MM.1S (cell line): ENCODE measurements at regions not wholly inside any gene's neighbourhood (a gene's known extent, or its start where the extent isn't known, plus 50 kb on each side); places are given as distances from the start of the nearest gene placed in this dataset.

Experiments
- DNase-seq: peaks from one replicate; pipeline ENCODE4 v3.0.0-alpha.2; 2015
- H2AFZ ChIP-seq: fragments of 300-600 bp; sonication (generic); 2 replicates; pipeline ENCODE4 v1.6.0; 2016; ENCODE audit warnings: antibody characterized with exemption, low read length
- H3F3A ChIP-seq: fragments of 300-600 bp; sonication (generic); 2 replicates; pipeline ENCODE4 v1.6.1; 2016; ENCODE audit warnings: mild to moderate bottlenecking, antibody characterized with exemption, low read length, moderate library complexity, mixed read lengths; ENCODE audit not compliant: insufficient read depth
- H3K27ac ChIP-seq: fragments of 300-600 bp; sonication (generic); 2 replicates; pipeline ENCODE4 v1.5.1; 2016; ENCODE audit warnings: mild to moderate bottlenecking, low read length
- H3K27me3 ChIP-seq: fragments of 300-600 bp; sonication (generic); replicated peaks from 2 replicates; pipeline ENCODE4 v1.6.0; 2016; ENCODE audit warnings: low read length; ENCODE audit not compliant: insufficient read depth
- H3K36me3 ChIP-seq: fragments of 300-600 bp; sonication (generic); replicated peaks from 2 replicates; pipeline ENCODE4 v1.6.1; 2016; ENCODE audit warnings: mild to moderate bottlenecking, low read length, mixed read lengths; ENCODE audit not compliant: insufficient read depth
- H3K4me1 ChIP-seq: fragments of 300-600 bp; sonication (generic); 2 replicates; pipeline ENCODE4 v1.6.1; 2016; ENCODE audit warnings: low read length, mixed read lengths
- H3K4me2 ChIP-seq: fragments of 300-600 bp; sonication (generic); 2 replicates; pipeline ENCODE4 v1.6.0; 2016; ENCODE audit warnings: low read depth, low read length
- H3K4me3 ChIP-seq: fragments of 300-600 bp; sonication (generic); 2 replicates; pipeline ENCODE4 v1.5.1; 2016; ENCODE audit warnings: low read length, mixed read lengths
- H3K79me2 ChIP-seq: fragments of 300-600 bp; sonication (generic); 2 replicates; pipeline ENCODE4 v1.6.1; 2016; ENCODE audit warnings: mixed run types, low read length, mixed read lengths
- H3K9ac ChIP-seq: fragments of 300-600 bp; sonication (generic); 2 replicates; pipeline ENCODE4 v1.6.1; 2016; ENCODE audit warnings: low read length, mixed read lengths
- H3K9me2 ChIP-seq: fragments of 300-600 bp; sonication (generic); replicated peaks from 2 replicates; pipeline ENCODE4 v1.6.1; 2016; ENCODE audit warnings: mild to moderate bottlenecking, low read length, mixed read lengths; ENCODE audit not compliant: insufficient read depth
- H3K9me3 ChIP-seq: fragments of 300-600 bp; sonication (generic); replicated peaks from 2 replicates; pipeline ENCODE4 v1.6.1; 2016; ENCODE audit warnings: mild to moderate bottlenecking, low read length, mixed read lengths; ENCODE audit not compliant: insufficient read depth
- H4K20me1 ChIP-seq: fragments of 300-600 bp; sonication (generic); 2 replicates; pipeline ENCODE4 v1.6.1; 2016; ENCODE audit warnings: mild to moderate bottlenecking, low read length, moderate library complexity, mixed read lengths; ENCODE audit not compliant: insufficient read depth
- CTCF ChIP-seq: fragments of 300-600 bp; sonication (generic); IDR thresholded peaks from 2 replicates; pipeline ENCODE4 v1.5.1; 2016; ENCODE audit warnings: antibody characterized with exemption, low read length, mixed read lengths
- EZH2 ChIP-seq: fragments of 300-600 bp; sonication (generic); optimal IDR thresholded peaks from 2 replicates; pipeline ENCODE3; 2017; ENCODE audit warnings: low read depth, mild to moderate bottlenecking, antibody characterized with exemption, low read length, mixed read lengths
- EZH2phosphoT487 ChIP-seq: fragments of 300-600 bp; sonication (generic); IDR thresholded peaks from 2 replicates; pipeline ENCODE4 v1.6.1; 2018; ENCODE audit warnings: antibody characterized with exemption, low read length

DNA sequence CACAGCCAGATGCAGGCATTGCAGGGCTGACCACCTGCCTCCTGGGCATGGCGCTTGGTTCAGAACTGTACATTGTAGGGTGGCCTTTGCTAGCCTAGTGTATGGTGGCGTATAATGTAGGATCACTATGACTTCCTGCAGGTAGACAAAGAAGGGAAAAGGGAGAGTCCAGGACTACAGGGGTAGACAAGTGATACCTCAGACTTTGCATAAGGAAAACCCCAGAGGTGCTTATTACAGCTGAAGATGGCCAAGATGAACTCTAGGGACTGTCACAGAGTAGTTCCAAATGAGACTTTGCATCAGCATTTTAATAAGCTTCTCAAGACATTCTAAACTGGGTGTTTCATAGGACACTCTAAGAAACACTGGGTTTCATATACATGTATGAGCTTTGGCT lies 116.4 kb upstream of the PUDP start:
- H3K4me3 ChIP-seq, result no peak overlapping the region
- H3K79me2 ChIP-seq, result no peaks in the 10 kb centered on the region
- H3K4me1 ChIP-seq, result no peaks in the 10 kb centered on the region
- H3K9ac ChIP-seq, result no peak overlapping the region
- H4K20me1 ChIP-seq, result no peaks in the 10 kb centered on the region
- no peaks in the 10 kb centered on the region for H3K36me3 ChIP-seq
- H3K4me2 ChIP-seq, result no peak overlapping the region
- TF ChIP-seq CTCF (no peak), EZH2 (no peak), EZH2phosphoT487 (no peak)
- H3K27ac ChIP-seq, result no peak overlapping the region
- no peaks in the 10 kb centered on the region for H3K9me3 ChIP-seq
- H3F3A ChIP-seq, result 0 out of 2 replicates have a peak, but pooled peaks cover 7% of the 10 kb centered on the region
- H2AFZ ChIP-seq, result no peak overlapping the region
- no peaks in the 10 kb centered on the region for H3K27me3 ChIP-seq
- H3K9me2 ChIP-seq, result no peaks in the 10 kb centered on the region
- no peak for DNase-seq

GRCh38 chrX:7263961-7264360 lies 116.0 kb upstream of the PUDP start:
- no peak overlapping the region for H3K9ac ChIP-seq
- TF ChIP-seq EZH2 (no peak), CTCF (no peak), EZH2phosphoT487 (no peak)
- no peaks in the 10 kb centered on the region for H4K20me1 ChIP-seq
- H3K27ac ChIP-seq, result no peak overlapping the region
- H3K79me2 ChIP-seq, result no peaks in the 10 kb centered on the region
- H3K4me1 ChIP-seq, result no peaks in the 10 kb centered on the region
- no peak for DNase-seq
- H3K9me2 ChIP-seq, result no peaks in the 10 kb centered on the region
- no peak overlapping the region for H3K4me3 ChIP-seq
- no peak overlapping the region for H2AFZ ChIP-seq
- H3K9me3 ChIP-seq, result no peaks in the 10 kb centered on the region
- H3K4me2 ChIP-seq, result no peak overlapping the region
- H3F3A ChIP-seq, result 0 out of 2 replicates have a peak, but pooled peaks cover 7% of the 10 kb centered on the region
- no peaks in the 10 kb centered on the region for H3K27me3 ChIP-seq
- no peaks in the 10 kb centered on the region for H3K36me3 ChIP-seq

DNA sequence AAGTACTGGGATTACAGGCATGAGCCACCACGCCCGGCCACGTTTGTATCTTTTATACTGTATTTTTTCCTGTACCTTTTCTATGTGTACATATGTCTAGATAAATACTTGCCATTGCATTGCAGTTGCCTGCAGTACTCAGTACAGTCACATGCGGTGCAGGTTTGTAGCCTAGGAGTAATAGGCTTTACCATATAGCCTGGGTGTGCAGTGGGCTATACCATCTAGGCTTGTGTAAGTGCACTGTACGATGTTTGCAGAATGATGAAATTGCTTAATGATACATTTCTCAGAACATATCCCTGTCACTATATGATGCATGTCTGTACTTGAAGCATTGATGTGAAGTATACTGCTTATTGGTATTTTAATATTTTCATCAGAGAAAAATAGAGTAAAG lies 115.4 kb upstream of the PUDP start:
- no peak for DNase-seq
- no peak for TF ChIP-seq EZH2phosphoT487
- TF ChIP-seq EZH2, result no peak
- no peak for TF ChIP-seq CTCF
- Histone ChIP-seq H3K9me2 (no peaks in the 10 kb centered on the region), H3K9me3 (no peaks in the 10 kb centered on the region), H4K20me1 (no peaks in the 10 kb centered on the region), H2AFZ (no peak overlapping the region), H3K4me1 (no peaks in the 10 kb centered on the region), H3K4me3 (no peak overlapping the region), H3K27ac (no peak overlapping the region), H3K9ac (no peak overlapping the region), H3K79me2 (no peaks in the 10 kb centered on the region), H3K4me2 (no peak overlapping the region), H3F3A (0 out of 2 replicates have a peak, but pooled peaks cover 7% of the 10 kb centered on the region), H3K27me3 (no peaks in the 10 kb centered on the region), H3K36me3 (no peaks in the 10 kb centered on the region)
